KMS-11 (cell line): ENCODE measurements at regions not wholly inside any gene's neighbourhood (a gene's known extent, or its start where the extent isn't known, plus 50 kb on each side); places are given as distances from the start of the nearest gene placed in this dataset.
"Not testable (repeated sequence)": the region's sequence is repeated elsewhere in the genome, so short reads cannot be mapped to it uniquely, and the experiment has no call there.

Experiments
- H2AFZ ChIP-seq: fragments of 200-600 bp; sonication (generic); 2 replicates; pipeline ENCODE4 v1.6.1; 2016; ENCODE audit warnings: antibody characterized with exemption, mixed run types, low read depth
- H3K27ac ChIP-seq: fragments of 200-600 bp; sonication (generic); 2 replicates; pipeline ENCODE4 v1.6.1; 2016; ENCODE audit warnings: mild to moderate bottlenecking, mixed run types
- H3K27me3 ChIP-seq: fragments of 200-600 bp; sonication (generic); 2 replicates; pipeline ENCODE4 v1.6.1; 2017; ENCODE audit warnings: mild to moderate bottlenecking, low read depth, mixed run types, moderate library complexity; ENCODE audit not compliant: insufficient read depth
- H3K36me3 ChIP-seq: fragments of 200-600 bp; sonication (generic); 2 replicates; pipeline ENCODE4 v1.6.1; 2017; ENCODE audit warnings: mild to moderate bottlenecking, mixed run types; ENCODE audit not compliant: insufficient read depth
- H3K4me1 ChIP-seq: fragments of 200-600 bp; sonication (generic); 2 replicates; pipeline ENCODE4 v1.6.1; 2016; ENCODE audit warnings: mild to moderate bottlenecking, low read depth, mixed run types; ENCODE audit not compliant: poor library complexity, severe bottlenecking
- H3K4me2 ChIP-seq: fragments of 200-600 bp; sonication (generic); 2 replicates; pipeline ENCODE4 v1.7.0; 2016; ENCODE audit warnings: mild to moderate bottlenecking, mixed run types
- H3K4me3 ChIP-seq: fragments of 200-600 bp; sonication (generic); IDR thresholded peaks from 2 replicates; pipeline ENCODE4 v1.6.1; 2017; ENCODE audit warnings: low read depth, low read length, mixed read lengths; ENCODE audit not compliant: insufficient read depth
- H3K79me2 ChIP-seq: fragments of 200-600 bp; sonication (generic); 2 replicates; pipeline ENCODE4 v1.6.1; 2016; ENCODE audit warnings: low read depth, mixed run types; ENCODE audit not compliant: insufficient read depth
- H3K9ac ChIP-seq: fragments of 200-600 bp; sonication (generic); 2 replicates; pipeline ENCODE4 v1.6.1; 2016; ENCODE audit warnings: mild to moderate bottlenecking, mixed run types
- H4K20me1 ChIP-seq: fragments of 200-600 bp; sonication (generic); 2 replicates; pipeline ENCODE4 v1.6.1; 2016; ENCODE audit warnings: mild to moderate bottlenecking, mixed run types; ENCODE audit not compliant: insufficient read depth
- TF ChIP-seq, protein P1 (sequence below): fragments of 200-600 bp; sonication (generic); conservative IDR thresholded peaks from 2 replicates; pipeline ENCODE4 v1.6.1; 2017; ENCODE audit warnings: low read depth, mild to moderate bottlenecking, antibody characterized with exemption, low read length, moderate library complexity, mixed read lengths

- H2AFZ ChIP-seq, result no peak overlapping the region
These were observed 72.4 kb upstream of the ZMYND8 start for GRCh38 chr20:47428851-47429336.

GRCh38 chr20:47429409-47429808 is 72.3 kb upstream of the NCOA3 start:
- no peak overlapping the region for H3K27ac ChIP-seq

More at GRCh38 chr20:47428851-47429336, 72.4 kb upstream of the ZMYND8 start:
- no peak overlapping the region for H3K4me3 ChIP-seq
- no peak overlapping the region for H3K27ac ChIP-seq
- no peak overlapping the region for H3K9ac ChIP-seq
- H3K36me3 ChIP-seq, result no peaks in the 10 kb centered on the region
- TF ChIP-seq, protein P1, sequence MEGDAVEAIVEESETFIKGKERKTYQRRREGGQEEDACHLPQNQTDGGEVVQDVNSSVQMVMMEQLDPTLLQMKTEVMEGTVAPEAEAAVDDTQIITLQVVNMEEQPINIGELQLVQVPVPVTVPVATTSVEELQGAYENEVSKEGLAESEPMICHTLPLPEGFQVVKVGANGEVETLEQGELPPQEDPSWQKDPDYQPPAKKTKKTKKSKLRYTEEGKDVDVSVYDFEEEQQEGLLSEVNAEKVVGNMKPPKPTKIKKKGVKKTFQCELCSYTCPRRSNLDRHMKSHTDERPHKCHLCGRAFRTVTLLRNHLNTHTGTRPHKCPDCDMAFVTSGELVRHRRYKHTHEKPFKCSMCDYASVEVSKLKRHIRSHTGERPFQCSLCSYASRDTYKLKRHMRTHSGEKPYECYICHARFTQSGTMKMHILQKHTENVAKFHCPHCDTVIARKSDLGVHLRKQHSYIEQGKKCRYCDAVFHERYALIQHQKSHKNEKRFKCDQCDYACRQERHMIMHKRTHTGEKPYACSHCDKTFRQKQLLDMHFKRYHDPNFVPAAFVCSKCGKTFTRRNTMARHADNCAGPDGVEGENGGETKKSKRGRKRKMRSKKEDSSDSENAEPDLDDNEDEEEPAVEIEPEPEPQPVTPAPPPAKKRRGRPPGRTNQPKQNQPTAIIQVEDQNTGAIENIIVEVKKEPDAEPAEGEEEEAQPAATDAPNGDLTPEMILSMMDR, result no peak
- H4K20me1 ChIP-seq, result no peaks in the 10 kb centered on the region
- no peak overlapping the region for H3K4me2 ChIP-seq
- H3K4me1 ChIP-seq, result no peaks in the 10 kb centered on the region
- no peaks in the 10 kb centered on the region for H3K27me3 ChIP-seq
- no peaks in the 10 kb centered on the region for H3K79me2 ChIP-seq

DNA sequence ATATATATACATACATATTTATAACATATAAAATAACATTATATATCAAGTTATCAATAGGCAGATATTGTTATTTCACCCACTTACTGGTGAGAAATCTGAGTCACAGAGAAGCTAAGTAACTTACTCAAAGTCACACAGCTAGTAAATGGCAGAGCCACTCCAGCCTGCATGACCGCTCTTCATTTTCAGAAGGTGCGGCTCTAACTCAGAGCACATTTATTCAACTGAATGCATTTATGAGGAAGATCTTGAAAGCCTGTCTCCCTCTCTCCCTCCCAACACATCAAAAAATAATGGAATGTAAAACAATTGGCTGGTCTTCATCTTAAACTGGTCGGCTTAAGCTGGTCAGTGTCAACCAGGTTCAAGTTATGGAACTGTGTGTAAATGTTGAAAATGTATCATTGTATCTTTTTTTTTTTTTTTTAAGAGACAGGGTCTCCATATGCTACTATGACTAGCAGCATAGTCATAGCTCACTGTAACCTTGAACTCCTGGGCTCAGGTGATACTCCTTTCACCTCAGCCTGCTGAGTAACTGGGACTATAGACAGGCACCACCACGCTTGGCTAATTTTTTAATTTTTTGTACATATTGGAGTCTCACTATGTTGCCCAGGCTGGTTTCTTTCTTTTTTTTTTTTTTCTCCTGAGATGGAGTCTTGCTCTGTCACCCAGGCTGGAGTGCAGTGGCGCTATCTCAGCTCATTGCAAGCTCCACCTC is 70.7 kb upstream of the NCOA3 start:
- H3K36me3 ChIP-seq, result no peaks in the 10 kb centered on the region
- no peak overlapping the region for H2AFZ ChIP-seq
- no peaks in the 10 kb centered on the region for H4K20me1 ChIP-seq
- no peaks in the 10 kb centered on the region for H3K27me3 ChIP-seq
- no peak overlapping the region for H3K4me2 ChIP-seq
- H3K79me2 ChIP-seq, result no peaks in the 10 kb centered on the region
- no peak overlapping the region for H3K9ac ChIP-seq
- H3K4me3 ChIP-seq, result no peak overlapping the region
- H3K27ac ChIP-seq, result no peak overlapping the region
- TF ChIP-seq, protein P1, result no peak
- no peaks in the 10 kb centered on the region for H3K4me1 ChIP-seq

More at GRCh38 chr20:47429409-47429808, 72.3 kb upstream of the NCOA3 start:
- Histone ChIP-seq H3K4me1 (no peaks in the 10 kb centered on the region), H3K4me2 (no peak overlapping the region), H3K79me2 (no peaks in the 10 kb centered on the region), H3K27me3 (no peaks in the 10 kb centered on the region), H3K36me3 (no peaks in the 10 kb centered on the region), H4K20me1 (no peaks in the 10 kb centered on the region), H2AFZ (no peak overlapping the region), H3K9ac (no peak overlapping the region), H3K4me3 (no peak overlapping the region)
- TF ChIP-seq, protein P1, result no peak

GRCh38 chr20:47432834-47433210 is 68.9 kb upstream of the NCOA3 start:
- no peaks in the 10 kb centered on the region for H3K36me3 ChIP-seq
- H3K4me2 ChIP-seq, result no peak overlapping the region
- no peak overlapping the region for H2AFZ ChIP-seq
- H3K9ac ChIP-seq, result no peak overlapping the region
- H3K4me1 ChIP-seq, result no peaks in the 10 kb centered on the region
- H3K79me2 ChIP-seq, result no peaks in the 10 kb centered on the region
- no peaks in the 10 kb centered on the region for H4K20me1 ChIP-seq
- H3K4me3 ChIP-seq, result no peak overlapping the region
- no peak overlapping the region for H3K27ac ChIP-seq
- TF ChIP-seq, protein P1, result no peak
- H3K27me3 ChIP-seq, result no peaks in the 10 kb centered on the region

DNA sequence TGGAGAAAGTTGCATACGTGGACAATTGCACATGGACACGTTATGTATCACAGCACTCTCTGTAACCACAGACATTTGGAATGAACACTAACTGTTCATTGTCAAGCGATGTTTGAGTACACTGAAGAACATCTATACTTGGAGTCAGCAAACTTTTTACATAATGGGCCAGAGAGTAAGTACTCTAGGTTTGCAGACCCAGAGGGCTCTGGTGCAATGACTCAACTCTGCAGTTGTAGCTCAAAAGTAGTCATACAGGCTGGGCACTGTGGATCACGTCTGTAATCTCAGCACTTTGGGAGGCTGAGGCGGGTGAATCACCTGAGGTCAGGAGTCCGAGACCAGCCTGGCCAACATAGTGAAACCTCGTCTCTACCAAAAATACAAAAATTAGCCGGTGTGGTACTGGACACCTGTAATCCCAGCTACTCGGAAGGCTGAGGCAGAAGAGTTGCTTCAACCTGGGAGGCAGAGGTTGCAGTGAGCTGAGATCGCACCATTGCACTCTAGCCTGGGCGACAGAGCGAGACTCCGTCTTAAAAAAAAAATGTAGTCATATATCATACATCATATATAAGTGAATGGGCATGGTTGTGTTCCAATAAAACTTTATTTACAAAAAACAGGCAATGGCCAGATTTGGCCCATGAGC is 67.4 kb upstream of the NCOA3 start:
- H3K27me3 ChIP-seq, H2AFZ ChIP-seq, H3K79me2 ChIP-seq, H3K36me3 ChIP-seq, H3K4me2 ChIP-seq, H3K9ac ChIP-seq, H3K4me1 ChIP-seq, H3K27ac ChIP-seq, H3K4me3 ChIP-seq, H4K20me1 ChIP-seq: not testable (repeated sequence)
